ENCODE measurements at regions not wholly inside any gene's neighbourhood (a gene's known extent, or its start where the extent isn't known, plus 50 kb on each side); places are given as distances from the start of the nearest gene placed in this dataset.

- intact Hi-C loops (cut with micrococcal nuclease): no loop called here
Observed at GRCh38 chr3:35523838-35524237, 115.5 kb upstream of the ARPP21 start.

DNA sequence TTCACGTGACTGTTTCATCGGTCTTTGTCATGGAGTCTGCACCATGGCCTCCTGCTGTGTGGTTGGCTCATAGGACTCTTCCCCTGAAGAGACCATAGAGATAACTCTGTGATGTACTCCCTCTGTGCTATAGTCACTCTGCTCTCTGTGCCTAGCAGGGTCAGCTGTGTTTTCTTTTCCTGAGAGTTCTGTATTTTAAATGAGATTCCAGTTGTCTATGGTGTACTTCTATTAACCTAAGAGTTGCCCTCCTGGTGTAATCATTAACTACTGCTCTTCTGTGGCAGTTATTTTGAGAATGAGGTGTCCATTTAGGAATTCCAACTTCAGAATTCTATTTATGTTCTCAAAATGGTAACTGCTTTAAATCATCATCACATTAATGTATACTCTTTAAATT, 114.5 kb upstream of the ARPP21 start:
- intact Hi-C loops (cut with micrococcal nuclease): no loop called here

GRCh38 chr3:35528728-35529127, 110.6 kb upstream of the ARPP21 start:
- intact Hi-C loops (cut with micrococcal nuclease): no loop called here

- intact Hi-C loops (cut with micrococcal nuclease): no loop called here
Observed at GRCh38 chr3:35529337-35529736, 110.0 kb upstream of the ARPP21 start.

GRCh38 chr3:35537265-35537664, 102.1 kb upstream of the ARPP21 start:
- intact Hi-C loops (cut with micrococcal nuclease): no loop called here

DNA sequence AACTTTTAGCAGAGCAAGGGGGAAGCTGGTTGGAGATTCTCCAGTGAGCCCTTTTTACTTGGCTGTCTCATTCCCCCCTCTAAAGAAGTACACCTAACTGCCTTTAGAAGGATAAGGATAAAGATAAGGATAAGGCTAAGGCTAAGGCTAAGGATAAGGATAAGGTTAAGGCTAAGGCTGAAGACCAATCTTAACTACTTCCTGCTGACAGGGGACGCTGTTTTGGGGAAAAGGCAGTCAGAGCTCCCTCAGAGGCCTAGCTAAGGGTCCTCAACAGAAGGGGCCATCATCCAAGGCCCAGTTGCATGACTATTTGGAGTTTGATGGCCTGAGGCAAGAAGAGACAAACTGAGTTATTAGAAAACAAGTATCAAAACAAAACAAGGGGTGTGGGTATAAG, 94.3 kb upstream of the ARPP21 start:
- intact Hi-C loops (cut with micrococcal nuclease): no loop called here

DNA sequence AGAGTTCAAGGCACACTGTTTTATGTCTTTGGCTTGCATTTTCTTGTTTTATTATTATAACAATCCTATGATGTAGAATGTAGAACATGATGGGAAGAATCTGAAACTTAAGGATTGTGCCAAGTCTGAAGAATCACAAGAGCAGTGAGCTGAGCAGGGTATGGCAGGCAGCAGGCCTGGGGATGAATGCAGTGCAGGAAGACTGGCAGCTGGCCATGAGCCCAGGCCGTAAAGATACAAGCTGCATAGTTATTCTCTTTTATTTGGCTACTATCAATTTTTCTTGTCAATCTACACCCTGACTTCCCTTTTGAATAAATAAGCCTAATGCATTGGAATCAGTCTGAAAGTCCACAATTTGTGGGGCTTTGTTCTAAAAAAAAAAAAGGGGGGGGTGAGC, 89.6 kb upstream of the ARPP21 start:
- intact Hi-C loops (cut with micrococcal nuclease): no loop called here

GRCh38 chr3:35562141-35562540, 77.2 kb upstream of the ARPP21 start:
- intact Hi-C loops (cut with micrococcal nuclease): no loop called here

DNA sequence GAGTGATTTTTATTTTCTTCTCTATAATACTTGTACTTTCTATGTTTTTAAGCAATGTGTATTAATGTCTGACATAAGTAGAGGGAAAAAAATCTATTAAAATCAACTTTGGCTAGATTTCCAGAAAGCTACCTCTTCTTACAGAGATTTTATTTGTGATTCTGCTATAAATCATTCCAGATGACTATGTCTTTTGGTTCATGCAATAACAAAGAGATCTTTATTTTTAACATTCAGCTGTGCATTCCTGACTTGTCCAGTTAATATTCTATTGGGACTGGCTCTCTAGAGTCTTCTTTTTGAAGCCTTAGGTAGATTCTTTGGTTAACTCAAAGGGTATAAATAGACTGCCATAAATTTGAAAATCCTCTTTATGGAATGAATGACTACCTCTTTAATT, 74.3 kb upstream of the ARPP21 start:
- intact Hi-C loops (cut with micrococcal nuclease): no loop called here

Data from T-helper 1 cell treated with Interleukin-12 subunit alpha and Interleukin-12 subunit beta and Interleukin-4 antibody, amounts not matched to agents 30 ng/mL and 1 ng/mL, for 36 hours (primary cell).